Right lobe of liver (tissue), 6 donors: ENCODE measurements at regions not wholly inside any gene's neighbourhood (a gene's known extent, or its start where the extent isn't known, plus 50 kb on each side); places are given as distances from the start of the nearest gene placed in this dataset.

ENCODE experiments used
- ATAC-seq, 4 donors: fragments of 200-7000 bp; cut with Tn5 transposase; one replicate each; pipeline ENCODE4 v1.9.1; 2020; ENCODE audit warnings: mild to moderate bottlenecking in 4 of 4, moderate library complexity in 4 of 4
- DNase-seq, 3 donors: peaks; one replicate each; pipeline ENCODE4 v3.0.0-alpha.2; 2020
- H3K27ac ChIP-seq, 3 donors: fragments of 200-600 bp; one replicate each; pipeline ENCODE4 v1.8.0; 2022
- H3K27me3 ChIP-seq, 2 donors: fragments of 200-600 bp; one replicate each; pipeline ENCODE4 v1.8.0; 2022
- H3K36me3 ChIP-seq, 4 donors: fragments of 200-600 bp; sonication (generic) in 1 of 4; one replicate each; pipeline versions ENCODE4 v1.5.1 to v1.8.0; 2017 to 2022; ENCODE audit warnings: control low read depth in 1 of 4
- H3K4me1 ChIP-seq, 4 donors: fragments of 200-600 bp; sonication (generic) in 1 of 4; one replicate each; pipeline versions ENCODE4 v1.5.1 to v1.8.0; 2017 to 2022; ENCODE audit warnings: control low read depth in 1 of 4
- H3K4me3 ChIP-seq, 3 donors: fragments of 200-600 bp; one replicate each; pipeline ENCODE4 v1.8.0; 2022
- H3K9me3 ChIP-seq, 4 donors: fragments of 200-600 bp; sonication (generic) in 1 of 4; one replicate each; pipeline versions ENCODE4 v1.5.1 to v1.8.0; 2017 to 2022; ENCODE audit warnings: control low read depth in 1 of 4
- POLR2A ChIP-seq: fragments of 450-650 bp; IDR thresholded peaks from one replicate; pipeline ENCODE4 v1.6.1; 2017; ENCODE audit warnings: antibody characterized with exemption, mild to moderate bottlenecking
- WGBS: methylation state at CpG from one replicate; pipeline ENCODE4 v1.1.6; 2018; ENCODE audit warnings: low coverage, low lambda C conversion rate; ENCODE audit not compliant: insufficient coverage; ENCODE audit errors: missing lambda C conversion rate; 5-methylcytosine and 5-hydroxymethylcytosine counted together
- intact Hi-C, 2 donors: fragments of 100-400 bp; cut with DNase I; formaldehyde crosslinking; loops; one replicate each; pipeline versions ENCODE4 v1.11.2 to v1.14.1; 2022
- TF ChIP-seq, protein P1 (sequence below), 4 donors: fragments of 200-600 bp in 3 of 4; fragments of 450-650 bp in 1 of 4; IDR thresholded peaks; one replicate each; pipeline versions ENCODE4 v1.5.1 to v1.8.0; 2016 to 2022; ENCODE audit warnings: antibody characterized with exemption in 4 of 4, mild to moderate bottlenecking in 2 of 4
- donor health status: DM: no; HTN: yes; CAD: no.
- donor health status: DM: no; HTN: no; CAD: no.
- donor health status: DM: no; HTN: no; CAD: no.
- donor health status: DM: no; HTN: yes; CAD: no.
- donor health status: DM: no; HTN: yes; CAD: no.

DNA sequence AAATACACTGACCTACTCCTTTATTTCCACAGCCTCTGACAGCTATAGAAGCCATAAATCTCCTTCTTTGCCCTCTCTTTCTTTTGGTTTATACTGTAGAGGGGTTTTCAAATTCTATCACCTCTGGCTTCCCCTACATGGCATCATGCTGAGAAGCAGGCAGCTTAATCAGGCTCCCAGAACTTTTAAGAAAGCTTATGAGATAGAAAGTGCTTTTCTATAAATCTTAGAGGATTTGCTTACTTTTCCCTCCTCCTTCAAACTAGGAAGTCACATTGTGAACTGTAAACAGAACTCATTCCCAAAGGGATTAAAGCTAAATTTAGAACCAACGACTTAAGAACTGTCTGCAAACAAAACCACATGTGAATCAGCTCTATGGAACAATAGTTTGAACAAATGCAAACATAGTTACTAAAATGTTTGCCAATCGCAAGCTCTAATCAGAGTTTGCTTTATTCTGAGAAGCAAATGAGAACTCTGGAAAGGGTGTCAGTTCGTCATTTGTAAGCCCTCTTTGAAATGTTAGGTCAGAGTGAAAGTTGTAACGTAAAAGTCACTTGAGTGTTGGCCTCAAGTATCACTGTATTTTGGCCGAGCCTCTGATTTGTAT is 344.1 kb downstream of the RFC3 start:
- WGBS = 40% methylated on average over 5 of the region's 5 CpGs
- DNase-seq = no peak
- Histone ChIP-seq H3K36me3 (no peaks in the 10 kb centered on the region), H3K9me3 (no peaks in the 10 kb centered on the region), H3K27me3 (no peaks in the 10 kb centered on the region), H3K4me3 (no peak overlapping the region), H3K27ac (peak overlapping the region in 1 of 3 donors; percentile 5), H3K4me1 (no peaks in the 10 kb centered on the region)
- TF ChIP-seq, protein P1, sequence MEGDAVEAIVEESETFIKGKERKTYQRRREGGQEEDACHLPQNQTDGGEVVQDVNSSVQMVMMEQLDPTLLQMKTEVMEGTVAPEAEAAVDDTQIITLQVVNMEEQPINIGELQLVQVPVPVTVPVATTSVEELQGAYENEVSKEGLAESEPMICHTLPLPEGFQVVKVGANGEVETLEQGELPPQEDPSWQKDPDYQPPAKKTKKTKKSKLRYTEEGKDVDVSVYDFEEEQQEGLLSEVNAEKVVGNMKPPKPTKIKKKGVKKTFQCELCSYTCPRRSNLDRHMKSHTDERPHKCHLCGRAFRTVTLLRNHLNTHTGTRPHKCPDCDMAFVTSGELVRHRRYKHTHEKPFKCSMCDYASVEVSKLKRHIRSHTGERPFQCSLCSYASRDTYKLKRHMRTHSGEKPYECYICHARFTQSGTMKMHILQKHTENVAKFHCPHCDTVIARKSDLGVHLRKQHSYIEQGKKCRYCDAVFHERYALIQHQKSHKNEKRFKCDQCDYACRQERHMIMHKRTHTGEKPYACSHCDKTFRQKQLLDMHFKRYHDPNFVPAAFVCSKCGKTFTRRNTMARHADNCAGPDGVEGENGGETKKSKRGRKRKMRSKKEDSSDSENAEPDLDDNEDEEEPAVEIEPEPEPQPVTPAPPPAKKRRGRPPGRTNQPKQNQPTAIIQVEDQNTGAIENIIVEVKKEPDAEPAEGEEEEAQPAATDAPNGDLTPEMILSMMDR (IDR thresholded peaks at IDR 0.05) = no peak
- TF ChIP-seq POLR2A = no peak
- intact Hi-C loops = no loop called here
- no peak for ATAC-seq

DNA sequence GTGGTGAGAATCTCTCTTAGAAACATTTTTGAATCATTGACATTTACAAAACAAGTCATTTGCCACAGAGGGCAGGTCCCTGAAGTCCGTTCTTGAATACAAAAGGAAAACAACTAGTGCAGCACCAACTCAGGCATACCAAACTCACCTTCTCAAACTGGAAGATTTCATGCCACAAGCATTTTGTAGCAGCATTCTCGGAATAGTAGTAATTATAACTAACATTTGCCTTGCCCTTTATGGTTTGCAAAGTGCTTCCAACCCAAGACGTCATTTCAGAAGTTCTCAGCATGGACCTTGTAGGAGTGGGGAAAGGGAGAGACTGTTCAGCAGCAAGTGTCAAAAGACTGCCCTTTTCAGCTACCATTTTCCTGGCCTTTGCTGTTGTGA is 344.6 kb downstream of the RFC3 start:
- 64% methylated on average over 3 of the region's 3 CpGs for WGBS

DNA sequence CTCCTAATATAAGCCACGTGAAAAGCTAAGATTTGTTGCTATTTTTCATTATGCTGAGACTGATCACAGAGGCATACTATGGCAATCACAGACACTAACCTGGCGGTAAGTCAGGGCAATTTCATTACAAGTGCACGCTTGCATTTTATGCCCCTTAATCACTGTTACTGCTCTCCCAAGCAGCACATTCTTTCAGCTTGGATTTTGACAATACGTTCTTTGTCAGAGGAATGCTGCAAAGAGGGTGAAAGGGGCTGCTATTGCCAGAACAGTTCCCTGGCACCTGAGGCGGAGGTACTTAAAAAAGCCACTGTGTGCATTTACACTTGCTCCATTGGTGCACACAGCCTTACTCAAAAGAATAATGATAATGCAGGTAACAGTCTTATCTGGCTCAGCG is 346.6 kb downstream of the RFC3 start:
- 70% methylated on average over 6 of the region's 6 CpGs for WGBS
- DNase-seq (no peak), ATAC-seq (no peak)
- Histone ChIP-seq H3K27ac (no peak overlapping the region), H3K4me1 (no peaks in the 10 kb centered on the region), H3K36me3 (no peaks in the 10 kb centered on the region), H3K9me3 (no peaks in the 10 kb centered on the region), H3K27me3 (no peaks in the 10 kb centered on the region), H3K4me3 (no peak overlapping the region)
- intact Hi-C loops = no loop called here
- TF ChIP-seq POLR2A = no peak
- TF ChIP-seq, protein P1 (IDR thresholded peaks at IDR 0.05) = no peak

More for the DNA sequence above, 344.6 kb downstream of the RFC3 start:
- Histone ChIP-seq H3K27ac (peak overlapping the region in 1 of 3 donors; percentile 5), H3K27me3 (no peaks in the 10 kb centered on the region), H3K4me1 (no peaks in the 10 kb centered on the region), H3K36me3 (no peaks in the 10 kb centered on the region), H3K4me3 (no peak overlapping the region), H3K9me3 (no peaks in the 10 kb centered on the region)
- ATAC-seq (no peak), DNase-seq (no peak)
- TF ChIP-seq, protein P1 (IDR thresholded peaks at IDR 0.05) = no peak
- no peak for TF ChIP-seq POLR2A
- intact Hi-C loops = no loop called here

DNA sequence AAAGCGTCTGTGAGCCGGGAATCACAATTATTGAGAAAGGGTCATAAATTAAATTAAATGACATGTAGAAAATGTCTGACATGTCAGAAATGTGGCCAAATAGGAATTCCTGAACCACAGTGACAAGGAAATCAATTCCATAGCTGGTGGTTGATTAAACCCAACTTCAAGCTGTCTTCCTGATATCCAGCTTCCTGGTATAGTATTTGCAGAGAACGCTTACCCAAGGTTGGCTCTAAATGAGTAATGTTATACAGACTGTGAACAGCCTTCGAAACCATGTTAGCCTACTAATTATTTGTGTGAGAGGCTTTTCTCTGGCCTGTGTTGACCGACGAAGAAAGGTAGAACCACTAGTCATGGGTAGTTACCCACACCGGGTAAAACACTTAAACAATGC is 347.2 kb downstream of the RFC3 start:
- peak in 1 of 4 donors; percentile 22 for ATAC-seq
- no peaks in the 10 kb centered on the region for H3K36me3 ChIP-seq
- no peak for DNase-seq
- H3K27ac ChIP-seq = no peak overlapping the region
- H3K4me1 ChIP-seq = no peaks in the 10 kb centered on the region
- H3K27me3 ChIP-seq = no peaks in the 10 kb centered on the region
- H3K4me3 ChIP-seq = no peak overlapping the region
- WGBS = 69% methylated on average over 7 of the region's 7 CpGs
- TF ChIP-seq POLR2A = no peak
- TF ChIP-seq, protein P1 (IDR thresholded peaks at IDR 0.05) = no peak
- H3K9me3 ChIP-seq = no peaks in the 10 kb centered on the region
- intact Hi-C loops = no loop called here

DNA sequence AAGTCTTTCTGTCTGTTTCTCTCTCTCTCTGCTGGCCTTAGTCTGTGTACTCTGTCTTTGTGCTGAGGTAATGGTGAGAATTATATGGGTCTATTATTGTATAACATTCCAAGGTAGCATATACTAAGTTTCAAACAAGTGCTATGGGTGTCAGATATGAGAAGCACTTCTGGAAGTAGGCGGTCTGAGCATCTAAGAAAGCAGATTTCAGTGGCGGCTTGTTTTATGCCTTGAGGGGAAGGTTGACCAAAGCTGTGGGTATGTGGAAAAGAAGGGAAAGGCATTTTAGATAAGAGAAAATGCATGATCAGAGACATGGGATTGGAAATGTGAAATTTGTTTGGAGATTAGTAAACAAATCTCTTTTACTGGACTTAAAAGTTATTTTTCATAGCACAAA is 348.5 kb downstream of the RFC3 start:
- intact Hi-C loops = no loop called here

More for the DNA sequence above, 348.5 kb downstream of the RFC3 start:
- 91% methylated on average over 2 of the region's 2 CpGs for WGBS
- no peak for TF ChIP-seq POLR2A
- TF ChIP-seq, protein P1 (IDR thresholded peaks at IDR 0.05) = no peak
- Histone ChIP-seq H3K36me3 (no peaks in the 10 kb centered on the region), H3K9me3 (no peaks in the 10 kb centered on the region), H3K4me3 (no peak overlapping the region), H3K27me3 (no peaks in the 10 kb centered on the region), H3K4me1 (no peaks in the 10 kb centered on the region), H3K27ac (no peak overlapping the region)
- ATAC-seq (no peak), DNase-seq (no peak)
